Cardiac muscle cell (in vitro differentiated cells and primary cell): ENCODE measurements at regions not wholly inside any gene's neighbourhood (a gene's known extent, or its start where the extent isn't known, plus 50 kb on each side); places are given as distances from the start of the nearest gene placed in this dataset.

Source experiments
- DNase-seq, 2 donors: peaks; one replicate each; pipeline versions ENCODE4 v3.0.0 to v3.0.0-alpha.2; 2010 to 2017; ENCODE audit warnings: low read depth in 1 of 2, low spot score in 1 of 2
- H3K27ac ChIP-seq: fragments of 200-600 bp; sonication (generic); 2 replicates; pipeline ENCODE4 v1.5.1; 2016
- H3K27me3 ChIP-seq: fragments of 200-600 bp; sonication (generic); 2 replicates; pipeline ENCODE4 v1.6.0; 2016; ENCODE audit warnings: control low read depth
- H3K36me3 ChIP-seq: fragments of 200-600 bp; sonication (generic); 2 replicates; pipeline ENCODE4 v1.5.1; 2016; ENCODE audit warnings: control low read depth
- H3K4me1 ChIP-seq: fragments of 200-600 bp; sonication (generic); 2 replicates; pipeline ENCODE4 v1.8.1; 2017; ENCODE audit warnings: low read depth, mild to moderate bottlenecking, mixed run types
- H3K4me3 ChIP-seq: fragments of 200-600 bp; sonication (generic); 2 replicates; pipeline ENCODE4 v1.5.1; 2016; ENCODE audit warnings: mild to moderate bottlenecking
- H3K9me3 ChIP-seq: fragments of 200-600 bp; sonication (generic); 2 replicates; pipeline ENCODE4 v1.5.1; 2017; ENCODE audit warnings: low read depth, mild to moderate bottlenecking, control low read depth
- CTCF ChIP-seq: IDR thresholded peaks from 2 replicates; pipeline ENCODE4 v1.5.1; 2012; ENCODE audit warnings: low read depth, mild to moderate bottlenecking, low read length

GRCh38 chr12:113528606-113529293 lies 57.1 kb upstream of the LHX5 start:
- DNase-seq, result no peak
- no peak for TF ChIP-seq CTCF

GRCh38 chr12:113525066-113525465 lies 53.4 kb upstream of the LHX5 start:
- Histone ChIP-seq H3K9me3 (no peaks in the 10 kb centered on the region), H3K36me3 (no peaks in the 10 kb centered on the region), H3K27me3 (peaks cover 64% of the 10 kb centered on the region), H3K4me1 (peaks cover 6% of the 10 kb centered on the region), H3K27ac (no peak overlapping the region), H3K4me3 (no peak overlapping the region)
- no peak for DNase-seq
- no peak for TF ChIP-seq CTCF

More at GRCh38 chr12:113528606-113529293, 57.1 kb upstream of the LHX5 start:
- Histone ChIP-seq H3K9me3 (no peaks in the 10 kb centered on the region), H3K36me3 (no peaks in the 10 kb centered on the region), H3K4me3 (no peak overlapping the region), H3K4me1 (peaks cover 6% of the 10 kb centered on the region), H3K27me3 (peaks cover 29% of the 10 kb centered on the region), H3K27ac (no peak overlapping the region)

GRCh38 chr12:113524495-113524894 lies 52.8 kb upstream of the LHX5 start:
- H3K36me3 ChIP-seq, result no peaks in the 10 kb centered on the region
- DNase-seq, result no peak
- no peak for TF ChIP-seq CTCF
- no peak overlapping the region for H3K27ac ChIP-seq
- no peak overlapping the region for H3K4me3 ChIP-seq
- H3K27me3 ChIP-seq, result peaks cover 69% of the 10 kb centered on the region
- H3K4me1 ChIP-seq, result peaks cover 6% of the 10 kb centered on the region
- H3K9me3 ChIP-seq, result no peaks in the 10 kb centered on the region

- Histone ChIP-seq H3K4me3 (no peak overlapping the region), H3K4me1 (no peaks in the 10 kb centered on the region), H3K36me3 (no peaks in the 10 kb centered on the region), H3K27me3 (peaks cover 87% of the 10 kb centered on the region), H3K9me3 (no peaks in the 10 kb centered on the region), H3K27ac (no peak overlapping the region)
- no peak for DNase-seq
- no peak for TF ChIP-seq CTCF
Measured at GRCh38 chr12:113521708-113522107, 50.0 kb upstream of the LHX5 start.
